ENCODE measurements at regions not wholly inside any gene's neighbourhood (a gene's known extent, or its start where the extent isn't known, plus 50 kb on each side); places are given as distances from the start of the nearest gene placed in this dataset.
"Not testable (repeated sequence)": the region's sequence is repeated elsewhere in the genome, so short reads cannot be mapped to it uniquely, and the experiment has no call there.

DNA sequence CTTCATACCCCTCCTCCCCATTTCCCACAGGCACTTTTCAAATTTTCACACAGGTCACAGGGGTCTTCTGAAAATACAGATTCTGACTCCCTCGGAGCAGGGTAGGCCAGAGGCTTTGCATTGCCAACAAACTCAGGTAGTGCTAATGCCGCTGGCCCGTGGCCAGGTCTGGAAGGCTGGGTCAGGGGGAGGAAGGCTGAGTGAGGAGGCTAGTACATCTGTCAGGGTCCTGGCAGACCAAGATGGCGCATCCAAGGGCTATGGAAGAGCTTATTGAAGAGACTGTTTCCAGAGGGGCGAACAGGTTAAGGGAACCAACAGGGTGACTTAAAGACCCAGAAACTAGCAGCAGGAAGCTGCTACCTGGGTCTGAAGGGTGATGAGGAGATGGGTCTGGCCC, 336.7 kb upstream of the ID2 start:
- no peak overlapping the region for H3K4me3 ChIP-seq (ENCODE audit: insufficient read depth, low read depth, low read length)
- no peak for DNase-seq
- no peaks in the 10 kb centered on the region for H3K36me3 ChIP-seq (replicated peaks; ENCODE audit: control insufficient read depth, insufficient read depth, low read length)
- no peaks in the 10 kb centered on the region for H3K27me3 ChIP-seq (ENCODE audit: control insufficient read depth, insufficient read depth, low read length)

DNA sequence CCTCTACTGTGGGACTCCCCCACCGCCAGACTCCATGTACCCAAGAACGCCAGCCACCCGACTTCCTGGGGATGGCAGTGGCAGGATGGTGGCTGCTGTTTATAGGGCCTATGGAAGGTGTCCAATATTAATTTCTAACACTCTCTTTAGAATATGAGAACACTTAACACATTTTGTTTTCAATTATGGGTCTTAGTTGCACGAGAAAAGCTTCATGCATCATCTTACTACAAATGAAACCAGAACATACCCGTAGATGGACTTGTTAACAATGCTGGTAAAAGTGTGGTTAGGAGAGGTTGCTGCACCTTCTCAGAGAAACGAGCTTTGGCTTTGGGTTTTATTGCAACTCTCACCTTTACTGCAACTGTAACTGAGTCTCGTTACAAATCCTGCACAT, 335.6 kb upstream of the ID2 start:
- Histone ChIP-seq H3K27me3 (ENCODE audit: control insufficient read depth, insufficient read depth, low read length) (no peaks in the 10 kb centered on the region), H3K36me3 (replicated peaks; ENCODE audit: control insufficient read depth, insufficient read depth, low read length) (no peaks in the 10 kb centered on the region), H3K4me3 (ENCODE audit: insufficient read depth, low read depth, low read length) (no peak overlapping the region)
- no peak for DNase-seq

DNA sequence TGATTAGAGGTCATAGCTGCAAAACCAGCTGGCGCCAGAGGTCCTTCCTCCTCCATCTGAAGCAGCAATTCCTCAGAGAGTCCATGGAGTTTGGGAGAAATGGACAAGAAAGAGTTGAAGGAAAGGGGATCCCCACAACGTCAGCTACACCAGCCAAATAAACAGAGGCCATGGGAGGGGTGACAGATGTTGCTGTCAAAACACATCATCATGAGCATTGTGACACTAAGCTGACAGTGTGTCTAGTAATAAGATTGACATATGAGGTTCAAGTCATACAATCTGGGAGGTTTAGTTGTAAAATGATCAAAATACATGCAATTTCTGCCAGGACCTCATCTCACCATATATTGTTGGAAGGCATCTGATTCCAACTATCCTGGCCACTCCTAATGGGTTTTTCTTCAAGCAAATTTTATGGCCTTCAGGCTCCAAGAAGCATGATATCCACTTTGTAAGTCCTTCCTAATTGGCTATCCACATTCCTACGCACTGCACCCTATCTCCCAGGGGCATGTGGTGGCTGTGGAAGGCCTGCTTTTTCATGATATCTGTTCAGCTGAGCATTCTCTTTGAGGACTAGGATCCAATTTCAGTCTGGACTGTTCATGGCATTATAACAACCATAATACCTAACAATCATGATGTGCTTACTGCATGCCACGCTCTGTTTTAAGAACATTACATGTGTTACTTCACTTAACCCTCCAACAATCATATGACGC, 335.0 kb upstream of the ID2 start:
- no peak for DNase-seq
- H3K4me3 ChIP-seq (ENCODE audit: insufficient read depth, low read depth, low read length), result no peak overlapping the region
- H3K36me3 ChIP-seq (replicated peaks; ENCODE audit: control insufficient read depth, insufficient read depth, low read length), result no peaks in the 10 kb centered on the region
- H3K27me3 ChIP-seq (ENCODE audit: control insufficient read depth, insufficient read depth, low read length), result no peaks in the 10 kb centered on the region

DNA sequence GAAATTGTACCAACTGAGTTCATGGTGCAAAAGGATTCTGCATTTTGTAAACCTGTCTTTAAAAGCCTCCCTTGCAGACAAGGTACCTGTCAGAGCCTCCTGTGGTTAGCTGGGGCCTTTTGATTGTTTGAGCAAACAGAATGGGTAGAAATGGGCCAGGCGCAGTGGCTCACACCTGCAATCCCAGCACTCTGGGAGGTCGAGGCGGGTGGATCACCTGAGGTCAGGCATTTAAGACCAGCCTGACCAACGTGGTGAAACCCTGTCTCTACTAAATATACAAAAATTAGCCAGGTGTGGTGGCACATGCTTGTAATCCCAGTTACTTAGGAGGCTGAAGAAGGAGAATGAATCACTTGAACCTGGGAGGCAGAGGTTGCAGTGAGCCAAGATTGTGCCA, 332.9 kb upstream of the ID2 start:
- DNase-seq; H3K4me3 ChIP-seq (ENCODE audit: insufficient read depth, low read depth, low read length); H3K36me3 ChIP-seq (replicated peaks; ENCODE audit: control insufficient read depth, insufficient read depth, low read length); H3K27me3 ChIP-seq (ENCODE audit: control insufficient read depth, insufficient read depth, low read length): not testable (repeated sequence)

DNA sequence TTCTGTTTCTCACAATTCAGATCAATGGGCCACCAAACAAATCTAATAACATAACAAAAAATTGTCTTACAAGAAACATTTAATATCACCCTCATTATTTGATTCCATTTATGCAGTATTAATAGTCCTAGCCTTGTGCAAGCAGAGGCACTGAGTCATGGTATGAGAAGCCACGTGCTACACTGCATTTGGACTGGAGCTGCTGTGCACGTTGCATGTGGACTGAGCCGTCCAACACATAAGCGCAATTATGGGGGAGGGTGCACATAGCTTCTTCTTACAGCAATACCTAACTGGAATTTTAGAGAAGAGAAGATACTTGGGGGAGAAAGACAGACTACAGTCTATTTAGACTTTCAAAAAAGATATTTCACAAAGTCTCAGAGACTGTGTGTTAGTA, 329.6 kb upstream of the ID2 start:
- no peak for DNase-seq
- Histone ChIP-seq H3K36me3 (replicated peaks; ENCODE audit: control insufficient read depth, insufficient read depth, low read length) (no peaks in the 10 kb centered on the region), H3K27me3 (ENCODE audit: control insufficient read depth, insufficient read depth, low read length) (no peaks in the 10 kb centered on the region; the same call in 1 of the 2 replicates), H3K4me3 (ENCODE audit: insufficient read depth, low read depth, low read length) (no peak overlapping the region)

DNA sequence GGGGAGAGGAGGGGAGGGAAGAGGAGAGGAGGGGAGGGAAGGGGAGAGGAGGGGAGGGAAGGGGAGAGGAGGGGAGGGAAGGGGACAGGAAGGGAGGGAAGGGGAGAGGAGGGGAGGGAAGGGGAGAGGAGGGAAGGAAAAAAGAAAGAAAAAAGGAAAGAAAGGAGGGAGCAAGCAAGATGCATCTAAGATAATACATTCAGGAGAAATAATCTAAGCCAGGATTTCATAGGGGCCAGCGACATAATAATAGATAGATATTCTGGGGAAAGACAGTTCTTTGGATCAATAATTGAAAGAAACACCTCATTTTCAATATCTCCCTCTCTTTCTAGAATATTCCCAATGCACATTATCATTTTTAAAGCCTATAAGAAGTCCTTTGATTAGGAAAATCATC, 328.9 kb upstream of the ID2 start:
- no peak overlapping the region for H3K4me3 ChIP-seq (ENCODE audit: insufficient read depth, low read depth, low read length)
- no peaks in the 10 kb centered on the region; the same call in 1 of the 2 replicates for H3K27me3 ChIP-seq (ENCODE audit: control insufficient read depth, insufficient read depth, low read length)
- no peaks in the 10 kb centered on the region for H3K36me3 ChIP-seq (replicated peaks; ENCODE audit: control insufficient read depth, insufficient read depth, low read length)
- no peak for DNase-seq

DNA sequence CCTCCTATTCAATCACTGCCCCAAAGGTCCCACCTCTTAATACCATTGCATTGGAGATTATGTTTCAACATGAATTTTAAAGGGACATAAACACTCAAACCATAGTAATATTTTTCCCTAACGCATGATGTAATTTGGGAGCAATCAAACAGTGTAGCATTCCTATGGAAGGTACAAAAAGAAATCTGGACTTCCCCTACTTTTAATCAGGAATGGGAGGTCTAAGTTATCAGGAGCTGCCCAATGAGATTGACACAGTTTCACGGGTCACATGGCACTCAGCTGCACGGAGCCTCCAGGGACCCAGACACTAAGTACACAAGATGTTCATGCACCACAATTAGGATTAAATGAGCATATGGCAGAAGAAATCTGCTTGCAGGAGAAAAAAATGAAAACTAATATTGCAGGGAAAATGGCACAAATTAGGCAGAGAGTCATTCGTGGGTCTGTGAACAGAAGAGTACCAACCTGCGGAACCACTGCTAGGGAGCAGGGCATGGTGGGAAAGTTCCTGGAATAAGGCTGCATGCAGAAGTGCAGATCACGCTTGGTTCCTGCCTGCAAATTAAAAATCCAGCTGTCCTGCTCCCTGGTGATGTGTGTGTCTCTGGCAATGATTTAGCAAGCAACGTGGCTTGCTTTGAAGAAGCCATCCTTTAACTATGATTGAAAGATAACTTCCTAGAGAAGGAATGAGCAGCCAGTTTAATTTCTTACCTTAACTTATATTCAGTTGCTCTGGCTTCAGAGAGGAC, 326.6 kb upstream of the ID2 start:
- Histone ChIP-seq H3K27me3 (ENCODE audit: control insufficient read depth, insufficient read depth, low read length) (no peaks in the 10 kb centered on the region; the same call in 1 of the 2 replicates), H3K4me3 (ENCODE audit: insufficient read depth, low read depth, low read length) (no peak overlapping the region)
- DNase-seq, result no peak

DNA sequence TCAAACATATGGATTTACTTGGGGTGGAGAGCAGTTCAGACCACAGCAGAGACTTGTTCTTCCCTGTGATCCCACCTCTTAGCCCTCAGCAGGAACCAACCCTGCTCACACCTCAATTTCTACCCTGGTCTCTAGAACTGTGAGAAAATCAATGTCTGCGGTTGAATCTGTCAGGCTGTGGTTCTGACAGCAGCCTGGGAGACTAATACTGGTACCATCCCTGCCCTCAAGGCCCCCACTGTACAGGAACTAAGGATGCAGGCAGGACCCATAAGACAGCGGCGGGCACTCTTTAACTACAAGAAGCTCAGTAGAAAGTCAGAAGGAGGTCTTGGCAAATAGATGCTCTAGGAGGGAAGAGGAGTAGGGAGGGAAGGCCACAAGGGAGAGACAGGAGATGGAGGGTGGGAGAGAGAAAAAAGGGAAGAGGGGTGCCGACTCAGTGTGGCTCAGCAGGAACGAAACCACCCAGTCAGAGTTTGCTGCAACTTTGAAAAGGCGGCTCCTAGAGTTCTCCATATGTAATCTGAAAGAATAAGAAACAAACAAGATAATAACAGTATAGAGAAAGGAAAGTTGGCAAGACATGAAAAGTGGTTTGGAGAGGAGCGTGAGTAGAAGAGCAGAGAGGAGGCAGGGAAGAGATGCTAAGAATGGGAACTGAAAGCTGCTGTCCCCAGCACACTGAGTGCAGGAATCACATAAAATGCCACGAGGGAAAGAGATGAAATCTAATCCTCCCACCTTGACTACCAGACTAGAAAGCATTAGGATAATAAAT, 323.9 kb upstream of the ID2 start:
- Histone ChIP-seq H3K36me3 (replicated peaks; ENCODE audit: control insufficient read depth, insufficient read depth, low read length) (no peaks in the 10 kb centered on the region), H3K4me3 (ENCODE audit: insufficient read depth, low read depth, low read length) (no peak overlapping the region), H3K27me3 (ENCODE audit: control insufficient read depth, insufficient read depth, low read length) (no peaks in the 10 kb centered on the region; the same call in 1 of the 2 replicates)
- no peak for DNase-seq

More for the DNA sequence above, 326.6 kb upstream of the ID2 start:
- no peaks in the 10 kb centered on the region for H3K36me3 ChIP-seq (replicated peaks; ENCODE audit: control insufficient read depth, insufficient read depth, low read length)

DNA sequence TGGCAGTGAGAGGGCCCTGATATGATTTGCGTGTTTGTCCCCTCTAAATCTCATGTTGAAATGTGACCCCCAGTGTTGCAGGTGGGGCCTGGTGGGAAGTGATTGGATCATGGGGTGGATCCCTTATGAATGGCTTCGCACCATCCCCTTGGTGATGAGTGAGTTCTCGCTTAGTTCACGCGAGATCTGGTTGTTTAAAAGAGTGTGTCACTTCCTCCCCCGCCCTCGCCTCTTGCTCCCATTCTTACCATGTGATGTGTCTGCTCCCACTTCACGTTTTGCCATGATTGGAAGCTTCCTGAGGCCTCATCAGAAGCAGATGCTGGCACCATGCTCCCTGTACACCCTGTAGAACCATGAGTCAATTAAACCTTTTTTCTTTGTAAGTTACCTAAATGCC, 319.9 kb upstream of the ID2 start:
- H3K27me3 ChIP-seq (ENCODE audit: control insufficient read depth, insufficient read depth, low read length), result no peaks in the 10 kb centered on the region
- no peak for DNase-seq
- no peak overlapping the region for H3K4me3 ChIP-seq (ENCODE audit: insufficient read depth, low read depth, low read length)
- no peaks in the 10 kb centered on the region for H3K36me3 ChIP-seq (replicated peaks; ENCODE audit: control insufficient read depth, insufficient read depth, low read length)

DNA sequence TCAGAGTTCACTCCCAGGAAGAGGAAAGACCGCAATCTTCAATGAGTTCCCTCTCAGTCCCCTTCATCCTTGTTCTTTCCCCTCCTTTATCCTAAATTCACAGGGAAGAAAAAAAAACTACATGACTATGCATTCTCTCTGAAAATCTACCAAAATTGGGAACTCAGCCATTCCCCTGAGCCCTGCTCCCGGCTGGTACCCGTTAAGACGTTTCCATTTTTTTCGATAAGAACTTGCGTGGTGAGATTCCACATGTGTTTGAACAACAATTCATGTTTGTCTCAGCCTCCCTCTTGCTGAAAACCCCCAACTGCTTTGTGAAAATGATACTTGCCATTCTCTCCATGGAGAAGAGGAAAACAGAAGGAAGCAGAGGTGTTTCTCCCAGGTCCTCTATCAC, 318.7 kb upstream of the ID2 start:
- Histone ChIP-seq H3K4me3 (ENCODE audit: insufficient read depth, low read depth, low read length) (no peak overlapping the region), H3K27me3 (ENCODE audit: control insufficient read depth, insufficient read depth, low read length) (no peaks in the 10 kb centered on the region), H3K36me3 (replicated peaks; ENCODE audit: control insufficient read depth, insufficient read depth, low read length) (no peaks in the 10 kb centered on the region)
- no peak for DNase-seq

DNA sequence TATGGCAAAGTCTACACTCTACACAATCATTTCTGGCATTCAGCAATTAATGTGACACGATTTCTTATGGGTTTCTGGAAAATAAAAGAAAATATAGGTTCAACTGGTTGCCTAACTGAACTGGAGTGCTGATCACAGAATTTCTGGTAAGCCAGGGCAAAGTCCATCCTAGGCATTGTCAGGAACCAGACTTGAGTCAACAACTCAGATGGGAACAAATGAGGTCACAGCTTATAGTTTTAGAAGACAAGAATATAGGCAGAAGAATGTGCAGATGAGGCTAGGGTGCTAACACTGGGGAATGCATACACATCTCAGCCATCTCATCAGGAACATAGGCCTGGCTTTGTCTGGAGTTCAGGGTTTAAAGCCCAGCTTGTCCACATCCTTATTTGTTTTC, 317.2 kb upstream of the ID2 start:
- no peaks in the 10 kb centered on the region for H3K36me3 ChIP-seq (replicated peaks; ENCODE audit: control insufficient read depth, insufficient read depth, low read length)
- DNase-seq, result no peak
- no peaks in the 10 kb centered on the region for H3K27me3 ChIP-seq (ENCODE audit: control insufficient read depth, insufficient read depth, low read length)
- no peak overlapping the region for H3K4me3 ChIP-seq (ENCODE audit: insufficient read depth, low read depth, low read length)

DNA sequence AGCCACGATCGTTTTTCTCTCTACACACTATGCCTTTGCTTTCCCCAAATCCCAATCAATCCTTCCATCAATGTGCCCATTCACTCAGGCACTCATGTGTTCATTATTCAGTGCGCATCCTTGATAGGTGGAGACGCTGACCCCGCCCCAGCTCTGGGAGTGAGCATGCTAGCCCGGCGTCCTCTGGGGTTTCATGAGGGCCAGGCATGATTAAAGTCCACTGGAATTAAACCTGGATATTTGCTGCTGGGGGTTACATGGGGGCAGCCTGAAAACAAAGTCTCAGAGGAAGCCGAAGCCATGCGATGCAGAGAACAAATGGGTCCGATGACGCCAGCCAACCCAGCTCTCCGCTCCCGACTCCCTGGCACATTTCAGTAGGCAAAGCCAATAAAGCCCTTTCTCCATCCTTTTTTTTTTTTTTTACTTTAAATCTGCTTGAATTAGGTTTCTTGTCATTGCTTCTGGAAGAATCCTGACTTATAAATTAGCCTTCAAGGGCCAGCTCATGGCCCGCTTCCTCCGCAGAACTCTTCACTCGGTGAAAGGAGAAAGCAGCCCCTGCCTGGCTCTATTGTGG, 316.4 kb upstream of the ID2 start:
- Histone ChIP-seq H3K4me3 (ENCODE audit: insufficient read depth, low read depth, low read length) (no peak overlapping the region), H3K36me3 (replicated peaks; ENCODE audit: control insufficient read depth, insufficient read depth, low read length) (no peaks in the 10 kb centered on the region), H3K27me3 (ENCODE audit: control insufficient read depth, insufficient read depth, low read length) (no peaks in the 10 kb centered on the region)
- DNase-seq, result no peak

DNA sequence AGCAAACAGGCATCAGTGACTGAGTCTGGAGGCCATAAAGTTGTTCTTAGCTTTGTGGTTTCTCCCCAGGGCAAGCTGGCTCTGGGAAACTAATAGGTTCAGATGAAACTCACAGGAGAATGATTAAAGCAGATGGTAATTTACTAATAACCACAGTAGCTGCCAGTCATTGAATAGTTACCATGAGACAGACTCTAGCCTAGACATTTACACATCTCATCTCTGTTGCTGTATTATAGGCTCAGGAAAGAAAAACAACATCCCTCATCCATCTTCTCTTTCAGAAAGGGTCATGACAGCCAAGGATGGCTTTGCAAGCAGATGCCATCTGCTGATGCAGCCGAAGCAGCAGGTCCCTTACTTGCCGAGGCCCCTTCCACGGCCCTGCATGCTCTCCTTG, 314.0 kb upstream of the ID2 start:
- Histone ChIP-seq H3K36me3 (replicated peaks; ENCODE audit: control insufficient read depth, insufficient read depth, low read length) (no peaks in the 10 kb centered on the region), H3K27me3 (ENCODE audit: control insufficient read depth, insufficient read depth, low read length) (no peaks in the 10 kb centered on the region), H3K4me3 (ENCODE audit: insufficient read depth, low read depth, low read length) (no peak overlapping the region)
- DNase-seq, result no peak

DNA sequence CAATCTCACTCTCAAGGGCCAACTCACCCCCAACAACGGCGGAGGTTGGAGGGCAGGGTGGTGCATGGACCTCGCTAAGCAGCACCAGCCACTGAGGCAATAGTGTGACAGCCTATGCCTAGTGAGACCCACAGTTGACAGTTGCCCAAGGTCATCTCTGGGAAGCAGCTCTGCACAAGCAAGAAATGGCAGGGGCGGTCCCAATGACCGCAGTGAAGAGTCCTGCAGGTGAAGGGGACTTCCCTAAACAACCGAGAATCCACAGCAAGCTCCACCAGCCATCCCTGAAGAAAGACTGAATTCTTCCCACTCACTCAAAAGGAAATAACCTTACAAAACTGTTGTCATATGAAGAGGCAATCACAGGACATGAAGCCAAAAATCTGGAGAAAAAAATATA, 313.4 kb upstream of the ID2 start:
- H3K36me3 ChIP-seq (replicated peaks; ENCODE audit: control insufficient read depth, insufficient read depth, low read length), result no peaks in the 10 kb centered on the region
- H3K27me3 ChIP-seq (ENCODE audit: control insufficient read depth, insufficient read depth, low read length), result no peaks in the 10 kb centered on the region
- no peak overlapping the region for H3K4me3 ChIP-seq (ENCODE audit: insufficient read depth, low read depth, low read length)
- no peak for DNase-seq
